NCI-H1092 (cell line): ENCODE measurements at regions not wholly inside any gene's neighbourhood (a gene's known extent, or its start where the extent isn't known, plus 50 kb on each side); places are given as distances from the start of the nearest gene placed in this dataset.
A peak's percentile ranks its signal among the peaks of the same experiment; 100 is the strongest.

Source experiments
- DNase-seq: peaks from one replicate; lab custom pipeline; 2025; lab: John Stamatoyannopoulos, UW

- DNase-seq, result no peak
These were observed 224.3 kb downstream of the SEC14L1 start for GRCh38 chr17:77364941-77365583.

- peak; percentile 44 for DNase-seq
These were observed 224.9 kb downstream of the SEC14L1 start for GRCh38 chr17:77365584-77366186.

GRCh38 chr17:77366206-77366557 lies 225.4 kb downstream of the SEC14L1 start:
- DNase-seq, result peak; percentile 53

GRCh38 chr17:77366558-77367245 lies 225.9 kb downstream of the SEC14L1 start:
- peak; percentile 53 for DNase-seq

GRCh38 chr17:77369544-77369971 lies 228.8 kb downstream of the SEC14L1 start:
- no peak for DNase-seq

GRCh38 chr17:77370586-77370985 lies 229.8 kb downstream of the SEC14L1 start:
- no peak for DNase-seq

- DNase-seq, result peak; percentile 43
These were observed 230.5 kb downstream of the SEC14L1 start for GRCh38 chr17:77371117-77371887.

GRCh38 chr17:77371888-77372443 lies 231.2 kb downstream of the SEC14L1 start:
- DNase-seq, result no peak

GRCh38 chr17:77372444-77373298 lies 231.9 kb downstream of the SEC14L1 start:
- peak; percentile 27 for DNase-seq

- DNase-seq, result no peak
These were observed 232.8 kb downstream of the SEC14L1 start for GRCh38 chr17:77373299-77374169.

GRCh38 chr17:77374170-77374936 lies 233.6 kb downstream of the SEC14L1 start:
- peak; percentile 49 for DNase-seq

- no peak for DNase-seq
These were observed 234.5 kb downstream of the SEC14L1 start for GRCh38 chr17:77375108-77375916.

- DNase-seq, result no peak
These were observed 235.3 kb downstream of the SEC14L1 start for GRCh38 chr17:77375917-77376651.

GRCh38 chr17:77376795-77377709 lies 236.3 kb downstream of the SEC14L1 start:
- peak; percentile 75 for DNase-seq

GRCh38 chr17:77377710-77378235 lies 237.0 kb downstream of the SEC14L1 start:
- no peak for DNase-seq

GRCh38 chr17:77378318-77379064 lies 237.7 kb downstream of the SEC14L1 start:
- no peak for DNase-seq
